Loucy (cell line): ENCODE measurements at regions not wholly inside any gene's neighbourhood (a gene's known extent, or its start where the extent isn't known, plus 50 kb on each side); places are given as distances from the start of the nearest gene placed in this dataset.

ENCODE experiments used
- CTCF ChIP-seq: fragments of 200-600 bp; sonication (generic); conservative IDR thresholded peaks from 2 replicates; pipeline ENCODE4 v1.5.1; 2014; ENCODE audit warnings: mild to moderate bottlenecking, antibody characterized with exemption, low read length
- EZH2phosphoT487 ChIP-seq: fragments of 200-600 bp; IDR thresholded peaks from 2 replicates; pipeline ENCODE4 v1.6.1; 2018; ENCODE audit warnings: antibody characterized with exemption, mild to moderate bottlenecking, moderate library complexity, borderline replicate concordance

- no peak for TF ChIP-seq CTCF
- TF ChIP-seq EZH2phosphoT487: no peak
Observed at GRCh38 chr5:88389338-88390095, 120.9 kb upstream of the TMEM161B start.
